ENCODE measurements at regions not wholly inside any gene's neighbourhood (a gene's known extent, or its start where the extent isn't known, plus 50 kb on each side); places are given as distances from the start of the nearest gene placed in this dataset.

DNA sequence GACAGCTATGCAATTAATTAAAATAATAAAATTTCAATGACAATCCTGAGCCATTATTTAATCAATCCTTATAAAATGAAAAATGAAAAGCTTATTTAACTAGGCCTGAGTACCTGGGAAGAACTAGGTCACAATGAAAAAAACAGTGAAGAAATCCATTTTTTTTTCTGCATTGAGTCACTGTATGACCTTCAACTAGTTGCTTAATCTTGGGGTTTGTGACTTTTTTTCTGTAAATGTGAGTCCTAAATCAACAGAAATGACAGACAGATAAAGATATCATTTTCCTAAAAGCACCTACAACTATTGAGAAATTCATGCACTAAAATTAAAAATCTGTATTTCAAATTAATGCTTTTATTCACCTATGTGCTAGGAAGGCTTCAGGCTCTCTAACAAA is 96.8 kb downstream of the TMEM26 start:
- peak; percentile 2 for DNase-seq

DNA sequence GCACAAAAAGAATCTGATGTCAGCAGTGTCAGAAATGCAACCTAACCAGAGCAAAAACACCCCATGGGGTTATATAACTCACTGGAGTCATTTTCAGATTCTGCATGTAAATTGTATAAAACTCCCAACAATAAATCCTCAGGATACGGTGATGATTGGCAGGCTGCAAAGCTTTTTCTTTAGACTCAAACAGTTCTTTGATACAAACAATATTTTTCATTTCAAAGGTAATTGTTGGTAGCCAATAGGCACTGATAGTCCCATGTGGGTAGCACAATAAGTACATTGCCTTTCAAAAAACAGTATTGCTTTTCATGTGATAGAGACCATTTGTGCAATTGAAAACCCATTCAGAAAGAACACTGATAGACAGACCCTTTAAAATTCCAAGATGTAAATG is 98.0 kb downstream of the TMEM26 start:
- DNase-seq, result no peak

GRCh38 chr10:61354401-61354975 is 98.7 kb downstream of the TMEM26 start:
- DNase-seq, result no peak

DNA sequence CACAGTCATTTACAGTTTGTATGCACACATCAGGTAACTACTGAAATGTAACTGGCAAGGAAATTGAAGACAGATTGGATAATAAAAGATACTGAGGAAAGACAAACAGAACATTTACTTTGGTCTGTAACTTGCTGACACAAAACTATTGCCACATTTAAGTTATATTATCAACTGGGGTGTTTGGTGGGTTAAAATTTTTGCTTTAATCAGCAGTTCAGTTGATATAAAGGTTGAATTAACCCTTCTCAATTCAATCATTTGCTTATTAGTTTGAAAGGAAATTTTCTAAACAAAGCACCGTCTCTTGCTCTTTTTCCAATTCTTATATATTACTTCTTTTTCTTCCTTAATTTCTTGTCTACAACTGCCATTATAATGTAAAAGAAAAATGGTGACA is 102.4 kb downstream of the TMEM26 start:
- DNase-seq, result no peak

- no peak for DNase-seq
Observed at GRCh38 chr10:61350068-61350467, 103.1 kb downstream of the TMEM26 start.

DNA sequence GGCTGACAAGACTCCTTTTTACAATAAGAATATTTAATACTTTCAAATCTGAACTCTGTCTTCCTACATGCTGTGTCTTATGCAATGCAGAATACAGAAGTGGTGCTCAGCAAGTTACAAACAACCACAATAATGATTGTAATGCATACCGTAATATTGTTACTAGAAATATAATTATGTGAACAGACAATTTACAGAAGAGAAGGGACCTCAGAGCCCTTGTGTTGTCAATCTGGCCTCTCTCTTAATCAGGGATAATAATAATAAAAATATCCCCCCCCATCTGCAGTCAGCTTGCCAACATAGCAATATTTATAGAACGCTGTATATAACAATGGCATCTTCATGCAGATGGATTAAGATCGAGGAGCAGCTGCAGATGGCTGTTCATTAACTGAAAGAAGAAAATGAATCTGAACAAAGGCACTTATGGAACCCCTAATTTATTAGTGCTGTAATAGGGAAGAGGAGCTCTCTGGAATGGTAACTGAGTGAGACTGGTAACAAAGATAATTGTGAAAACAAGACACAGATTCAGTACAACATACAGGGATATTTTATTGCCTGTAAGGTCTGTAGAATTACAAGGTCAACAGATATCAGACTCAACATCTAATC is 106.3 kb downstream of the TMEM26 start:
- DNase-seq, result no peak

- DNase-seq, result no peak
Observed at GRCh38 chr10:61343796-61344195, 109.4 kb downstream of the TMEM26 start.

DNA sequence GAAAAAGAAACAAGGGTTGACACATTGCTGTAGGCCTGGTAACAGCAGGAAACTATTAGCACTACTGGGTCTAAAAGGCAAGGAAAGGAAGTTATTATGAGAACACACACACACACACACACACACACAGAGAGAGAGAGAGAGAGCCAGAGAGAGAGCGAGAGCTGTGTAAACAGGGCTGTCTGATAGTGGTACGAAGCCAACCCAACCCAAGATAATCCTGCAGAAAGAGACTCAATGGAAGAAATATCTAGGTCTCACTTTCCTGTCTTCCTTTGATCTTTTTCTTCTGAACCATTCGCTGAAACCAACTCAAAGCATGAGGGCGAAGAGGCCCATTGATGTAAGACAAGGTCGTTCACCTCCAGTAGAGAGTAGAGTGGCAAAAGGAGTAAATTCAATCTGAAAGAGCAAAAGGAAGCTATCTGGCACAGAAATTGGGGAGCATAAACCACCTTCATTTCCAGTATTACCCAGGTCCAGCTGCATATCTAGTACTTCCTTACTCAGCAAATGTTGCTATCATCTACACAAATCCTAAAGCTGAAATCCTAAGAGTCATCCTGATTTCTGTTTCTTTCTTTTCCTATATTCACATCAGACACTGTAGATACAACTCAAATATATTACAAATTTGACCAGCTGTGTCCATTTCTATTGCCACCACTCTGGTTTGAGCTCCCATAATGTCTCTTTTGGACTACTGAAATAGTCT is 110.2 kb downstream of the TMEM26 start:
- no peak for DNase-seq

- no peak for DNase-seq
Observed at GRCh38 chr10:61341008-61341407, 112.2 kb downstream of the TMEM26 start.

GRCh38 chr10:61338146-61338545 is 115.0 kb downstream of the TMEM26 start:
- DNase-seq, result no peak

DNA sequence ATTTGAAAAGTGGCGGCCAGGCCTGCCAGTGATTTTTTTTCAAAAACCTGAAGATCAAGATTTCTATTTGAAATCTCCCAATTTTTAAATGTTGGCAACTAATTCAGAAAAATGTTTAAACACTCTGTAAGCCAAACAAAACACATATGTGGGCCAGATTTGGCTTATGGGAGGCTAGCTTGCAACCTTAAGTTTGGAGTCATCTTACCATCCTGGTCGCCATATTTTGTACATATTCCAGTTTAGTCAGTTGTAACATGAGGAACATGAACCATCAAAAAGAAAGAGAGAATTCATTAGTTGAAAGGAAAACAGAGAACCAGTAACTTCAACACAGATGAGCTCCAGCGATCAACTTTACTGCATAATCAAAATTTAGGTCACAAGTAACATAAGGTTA is 115.4 kb downstream of the TMEM26 start:
- no peak for DNase-seq

DNA sequence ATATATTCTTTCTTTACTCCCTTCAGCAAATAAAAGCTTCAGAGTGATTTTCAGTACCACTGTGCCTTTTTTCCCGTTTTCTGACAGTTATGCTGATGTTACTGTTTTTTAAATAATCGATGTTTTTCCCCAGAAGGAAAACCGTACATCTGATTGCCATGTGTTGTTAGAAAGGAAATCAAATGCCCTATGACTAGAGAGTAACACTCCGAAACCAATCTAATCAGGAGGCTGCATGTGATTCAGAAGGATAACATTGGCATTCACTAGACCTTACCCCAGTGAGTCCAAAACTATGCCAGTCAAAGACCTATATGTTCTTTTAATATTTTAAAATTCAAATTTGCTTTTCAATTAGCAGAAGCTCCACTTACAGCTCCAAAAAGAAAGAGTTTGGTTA is 116.3 kb downstream of the TMEM26 start:
- no peak for DNase-seq

DNA sequence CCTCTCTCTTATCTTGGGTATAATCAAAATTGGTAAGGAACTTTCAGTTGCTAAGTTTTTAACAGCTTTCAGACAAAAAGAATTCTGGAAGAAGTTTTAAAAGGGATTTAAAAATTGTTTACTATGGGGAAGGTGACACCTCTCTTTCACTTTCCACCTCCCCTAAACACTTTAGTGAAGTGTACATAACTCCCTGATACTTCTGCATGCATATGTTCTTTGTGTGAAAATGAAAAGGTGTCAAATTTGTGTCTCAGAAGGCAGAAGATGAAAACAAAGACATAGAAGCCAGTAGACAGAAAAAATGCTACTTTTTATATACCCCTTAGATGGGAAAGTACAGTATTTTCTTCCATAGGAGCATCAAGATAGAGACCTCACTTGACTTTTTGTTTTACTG is 117.8 kb downstream of the TMEM26 start:
- DNase-seq, result no peak

- DNase-seq, result no peak
Observed at GRCh38 chr10:61332581-61332980, 120.6 kb downstream of the TMEM26 start.

- no peak for DNase-seq
Observed at GRCh38 chr10:61330669-61331068, 122.5 kb downstream of the TMEM26 start.

GRCh38 chr10:61329854-61330253 is 123.3 kb downstream of the TMEM26 start:
- DNase-seq, result no peak

- DNase-seq, result no peak
Observed at GRCh38 chr10:61325223-61325960, 127.8 kb downstream of the TMEM26 start.

- no peak for DNase-seq
Observed at GRCh38 chr10:61323726-61324125, 129.5 kb downstream of the TMEM26 start.

DNA sequence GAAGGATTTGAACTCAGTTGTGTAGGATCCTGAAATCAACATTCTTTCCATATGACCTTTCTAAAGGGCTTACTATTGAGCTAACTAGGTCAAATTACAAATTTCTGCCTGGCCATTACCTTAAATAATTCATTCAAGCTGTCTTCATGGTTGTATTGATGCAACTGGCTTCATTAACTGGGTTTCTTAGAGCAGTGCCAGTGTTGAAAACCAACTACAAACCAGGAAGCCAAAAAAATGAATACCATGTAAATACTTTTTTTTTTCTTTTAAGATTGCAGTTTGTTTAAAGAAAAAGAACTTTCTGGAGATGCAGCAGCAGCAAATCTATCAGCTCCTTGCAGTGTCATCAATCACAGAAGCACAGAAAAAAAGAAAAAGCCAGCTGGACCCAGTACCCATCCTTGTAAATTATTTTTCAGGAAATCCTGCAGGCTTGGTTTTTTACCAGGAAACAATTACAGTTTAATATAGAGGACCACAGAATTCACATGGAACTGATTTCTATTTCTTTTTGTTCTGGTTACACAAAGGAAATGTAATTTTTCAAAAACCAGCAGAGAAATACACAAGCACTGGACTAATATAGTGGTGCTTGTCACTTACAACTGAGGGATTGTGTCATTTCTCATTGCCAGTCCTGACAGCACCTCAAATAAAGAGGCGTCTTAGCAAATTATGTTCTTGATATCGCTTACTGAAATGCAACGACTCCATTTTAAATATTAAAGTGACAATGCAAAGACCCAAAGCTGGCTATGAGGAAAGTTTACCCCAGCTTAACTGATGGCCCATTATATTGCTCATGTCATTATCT is 131.9 kb downstream of the TMEM26 start:
- no peak for DNase-seq

DNA sequence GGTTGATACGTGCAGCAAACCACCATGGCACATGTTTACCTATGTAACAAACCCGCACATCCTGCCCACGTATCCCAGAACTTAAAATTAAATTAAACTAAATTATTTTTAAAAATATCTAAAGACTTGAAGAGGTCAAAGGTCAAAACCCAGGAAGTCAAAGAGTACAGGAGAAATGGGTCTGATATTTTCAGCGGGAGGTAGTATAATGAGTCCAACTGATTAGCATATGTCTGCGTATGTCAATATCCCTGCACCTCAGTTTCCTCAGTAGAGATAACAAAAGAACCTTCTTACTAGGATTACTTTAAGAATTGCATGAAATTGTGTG is 133.0 kb downstream of the TMEM26 start:
- DNase-seq, result no peak

GRCh38 chr10:61319386-61320256 is 133.6 kb downstream of the TMEM26 start:
- no peak for DNase-seq

- DNase-seq, result peak; percentile 18
Observed at GRCh38 chr10:61318429-61318828, 134.8 kb downstream of the TMEM26 start.

All from inflammatory macrophage treated with lipopolysaccharide for 4 hours (primary cell).